Colonic mucosa (tissue), 4 donors: ENCODE measurements at regions not wholly inside any gene's neighbourhood (a gene's known extent, or its start where the extent isn't known, plus 50 kb on each side); places are given as distances from the start of the nearest gene placed in this dataset.

Experiments used
- DNase-seq: peaks from one replicate; pipeline ENCODE4 v3.0.0-alpha.2; 2020
- H3K27ac ChIP-seq: fragments of 200-600 bp; one replicate; pipeline ENCODE4 v1.8.0; 2021
- H3K27me3 ChIP-seq: fragments of 200-600 bp; one replicate; pipeline ENCODE4 v1.8.0; 2021
- H3K36me3 ChIP-seq: fragments of 200-600 bp; one replicate; pipeline ENCODE4 v1.8.0; 2021
- H3K4me1 ChIP-seq: fragments of 200-600 bp; one replicate; pipeline ENCODE4 v1.8.0; 2021; ENCODE audit warnings: mild to moderate bottlenecking
- H3K4me3 ChIP-seq: fragments of 200-600 bp; one replicate; pipeline ENCODE4 v1.8.0; 2021
- H3K9ac ChIP-seq, 2 donors: one replicate each; pipeline ENCODE4 v1.7.0; 2013; ENCODE audit warnings: control low read depth in 2 of 2, low read depth in 2 of 2, low read length in 2 of 2
- H3K9me3 ChIP-seq: fragments of 200-600 bp; one replicate; pipeline ENCODE4 v1.8.0; 2021
- CTCF ChIP-seq: fragments of 200-600 bp; IDR thresholded peaks from one replicate; pipeline ENCODE4 v1.8.0; 2022; ENCODE audit warnings: antibody characterized with exemption, mild to moderate bottlenecking
- intact Hi-C: fragments of 100-400 bp; cut with DNase I; formaldehyde crosslinking; loops from one replicate; pipeline ENCODE4 v1.14.1; 2022
- donor health status: healthy.
- donor health status: DM: no; HTN: no; CAD: no.
- donor health status: DM: no; HTN: no; CAD: no.

GRCh38 chr2:129071531-129071930, 752.9 kb upstream of the HS6ST1 start:
- Histone ChIP-seq H3K9me3 (no peaks in the 10 kb centered on the region), H3K9ac (no peak overlapping the region), H3K27me3 (no peaks in the 10 kb centered on the region), H3K4me1 (peaks cover 4% of the 10 kb centered on the region), H3K36me3 (no peaks in the 10 kb centered on the region), H3K4me3 (no peak overlapping the region), H3K27ac (no peak overlapping the region)
- no peak for TF ChIP-seq CTCF
- DNase-seq: no peak
- intact Hi-C loops: no loop called here

GRCh38 chr2:129074298-129074920, 755.7 kb upstream of the HS6ST1 start:
- Histone ChIP-seq H3K9ac (no peak overlapping the region), H3K36me3 (no peaks in the 10 kb centered on the region), H3K27ac (no peak overlapping the region), H3K4me1 (peaks cover 4% of the 10 kb centered on the region), H3K9me3 (no peaks in the 10 kb centered on the region), H3K27me3 (no peaks in the 10 kb centered on the region), H3K4me3 (no peak overlapping the region)
- TF ChIP-seq CTCF: no peak
- intact Hi-C loops: no loop called here
- no peak for DNase-seq

DNA sequence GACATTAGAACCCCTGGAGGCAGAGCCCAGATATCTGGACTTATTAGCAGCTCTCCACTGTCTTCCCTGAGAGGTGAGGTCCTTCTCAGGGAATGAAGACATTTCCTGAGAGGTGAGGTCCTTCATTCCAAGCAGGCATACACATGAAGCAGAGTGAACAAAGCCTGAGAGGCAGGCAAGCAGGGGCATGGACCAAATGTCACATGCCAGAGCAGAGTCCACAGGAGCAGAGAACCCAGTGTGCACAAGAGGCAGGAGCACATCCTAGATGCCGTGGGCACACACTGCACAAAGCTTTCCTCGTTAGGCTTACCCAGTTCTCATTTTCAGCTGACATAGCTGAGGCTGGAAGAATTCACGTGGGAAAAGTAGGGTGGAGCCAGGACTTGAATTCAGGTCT, 759.9 kb upstream of the HS6ST1 start:
- no peak for TF ChIP-seq CTCF

GRCh38 chr2:129080715-129081476, 762.2 kb upstream of the HS6ST1 start:
- no peaks in the 10 kb centered on the region for H3K9me3 ChIP-seq
- no peak for TF ChIP-seq CTCF
- H3K4me3 ChIP-seq: no peak overlapping the region
- DNase-seq: no peak
- intact Hi-C loops: no loop called here
- no peak overlapping the region for H3K27ac ChIP-seq
- no peaks in the 10 kb centered on the region for H3K27me3 ChIP-seq
- H3K36me3 ChIP-seq: no peaks in the 10 kb centered on the region
- no peaks in the 10 kb centered on the region for H3K4me1 ChIP-seq
- H3K9ac ChIP-seq: no peak overlapping the region

More for the DNA sequence above, 759.9 kb upstream of the HS6ST1 start:
- DNase-seq: no peak
- no peaks in the 10 kb centered on the region for H3K4me1 ChIP-seq
- H3K27ac ChIP-seq: no peak overlapping the region
- no peaks in the 10 kb centered on the region for H3K36me3 ChIP-seq
- no peak overlapping the region for H3K4me3 ChIP-seq
- intact Hi-C loops: no loop called here
- no peaks in the 10 kb centered on the region for H3K27me3 ChIP-seq
- no peaks in the 10 kb centered on the region for H3K9me3 ChIP-seq
- no peak overlapping the region for H3K9ac ChIP-seq

- Histone ChIP-seq H3K27me3 (no peaks in the 10 kb centered on the region), H3K9me3 (no peaks in the 10 kb centered on the region), H3K27ac (no peak overlapping the region), H3K9ac (no peak overlapping the region), H3K4me1 (no peaks in the 10 kb centered on the region), H3K4me3 (no peak overlapping the region), H3K36me3 (no peaks in the 10 kb centered on the region)
- no peak for DNase-seq
- TF ChIP-seq CTCF: no peak
- intact Hi-C loops: no loop called here
These were observed 766.7 kb upstream of the HS6ST1 start for GRCh38 chr2:129085386-129085785.
